Hepatocyte (in vitro differentiated cells): ENCODE measurements at regions not wholly inside any gene's neighbourhood (a gene's known extent, or its start where the extent isn't known, plus 50 kb on each side); places are given as distances from the start of the nearest gene placed in this dataset.

Experiments used
- EZH2 ChIP-seq: fragments of 200-600 bp; sonication (generic); IDR thresholded peaks from 2 replicates; pipeline ENCODE4 v1.6.1; 2016; ENCODE audit warnings: antibody characterized with exemption, mild to moderate bottlenecking, borderline replicate concordance
- EZH2phosphoT487 ChIP-seq: fragments of 200-600 bp; sonication (generic); IDR thresholded peaks from one replicate; pipeline ENCODE4 v1.6.1; 2018; ENCODE audit warnings: antibody characterized with exemption, mild to moderate bottlenecking, low read depth, moderate library complexity; ENCODE audit not compliant: unreplicated experiment, severe bottlenecking
- TF ChIP-seq, protein P1 (sequence below): fragments of 200-600 bp; sonication (generic); IDR thresholded peaks from 2 replicates; pipeline ENCODE4 v1.5.1; 2016; ENCODE audit warnings: antibody characterized with exemption, mild to moderate bottlenecking; ENCODE audit not compliant: poor library complexity

DNA sequence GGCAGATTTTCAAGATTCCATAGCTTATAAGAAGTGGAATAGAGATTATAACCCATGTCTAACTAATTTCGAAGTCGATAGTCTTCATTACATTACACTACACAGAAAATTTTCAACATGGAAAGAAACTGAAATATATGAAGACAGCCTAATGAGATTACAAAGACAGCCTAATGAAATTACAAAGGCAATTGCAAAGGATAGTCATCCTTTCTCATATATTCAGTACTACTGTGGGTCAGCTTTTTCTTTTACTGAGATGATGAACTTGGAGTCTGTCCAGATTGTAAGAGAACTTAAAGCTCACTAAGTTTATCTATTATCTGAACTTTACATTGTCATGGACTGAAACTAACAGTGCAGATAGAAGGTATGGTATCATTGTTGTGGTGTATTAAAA is 304.4 kb upstream of the MBL2 start:
- TF ChIP-seq, protein P1, sequence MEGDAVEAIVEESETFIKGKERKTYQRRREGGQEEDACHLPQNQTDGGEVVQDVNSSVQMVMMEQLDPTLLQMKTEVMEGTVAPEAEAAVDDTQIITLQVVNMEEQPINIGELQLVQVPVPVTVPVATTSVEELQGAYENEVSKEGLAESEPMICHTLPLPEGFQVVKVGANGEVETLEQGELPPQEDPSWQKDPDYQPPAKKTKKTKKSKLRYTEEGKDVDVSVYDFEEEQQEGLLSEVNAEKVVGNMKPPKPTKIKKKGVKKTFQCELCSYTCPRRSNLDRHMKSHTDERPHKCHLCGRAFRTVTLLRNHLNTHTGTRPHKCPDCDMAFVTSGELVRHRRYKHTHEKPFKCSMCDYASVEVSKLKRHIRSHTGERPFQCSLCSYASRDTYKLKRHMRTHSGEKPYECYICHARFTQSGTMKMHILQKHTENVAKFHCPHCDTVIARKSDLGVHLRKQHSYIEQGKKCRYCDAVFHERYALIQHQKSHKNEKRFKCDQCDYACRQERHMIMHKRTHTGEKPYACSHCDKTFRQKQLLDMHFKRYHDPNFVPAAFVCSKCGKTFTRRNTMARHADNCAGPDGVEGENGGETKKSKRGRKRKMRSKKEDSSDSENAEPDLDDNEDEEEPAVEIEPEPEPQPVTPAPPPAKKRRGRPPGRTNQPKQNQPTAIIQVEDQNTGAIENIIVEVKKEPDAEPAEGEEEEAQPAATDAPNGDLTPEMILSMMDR: no peak
- TF ChIP-seq EZH2 (no peak), EZH2phosphoT487 (no peak)
